Aorta (tissue), 5 donors: ENCODE measurements at regions not wholly inside any gene's neighbourhood (a gene's known extent, or its start where the extent isn't known, plus 50 kb on each side); places are given as distances from the start of the nearest gene placed in this dataset.

ENCODE experiments used
- ATAC-seq: fragments of 200-7000 bp; cut with Tn5 transposase; one replicate; pipeline ENCODE4 v1.9.1; 2022; ENCODE audit warnings: moderate library complexity; ENCODE audit not compliant: low FRiP score
- DNase-seq, 2 donors: peaks; one replicate each; pipeline ENCODE4 v3.0.0-alpha.2; 2020
- H3K27ac ChIP-seq, 2 donors: one replicate each; pipeline ENCODE4 v1.5.1; 2013; ENCODE audit warnings: low read length in 2 of 2, mild to moderate bottlenecking in 2 of 2, moderate library complexity in 2 of 2, control low read depth in 1 of 2, inconsistent platforms in 1 of 2, low read depth in 1 of 2
- H3K27me3 ChIP-seq, 2 donors: one replicate each; pipeline ENCODE4 v1.6.1; 2013; ENCODE audit warnings: control low read depth in 1 of 2, low read length in 1 of 2, mild to moderate bottlenecking in 1 of 2, moderate library complexity in 1 of 2; ENCODE audit not compliant: insufficient read depth in 2 of 2, control insufficient read depth in 1 of 2
- H3K36me3 ChIP-seq, 2 donors: one replicate each; pipeline ENCODE4 v1.6.1; 2013; ENCODE audit warnings: control low read depth in 1 of 2, low read length in 1 of 2, mild to moderate bottlenecking in 1 of 2; ENCODE audit not compliant: insufficient read depth in 2 of 2, control insufficient read depth in 1 of 2
- H3K4me1 ChIP-seq, 2 donors: one replicate each; pipeline ENCODE4 v1.6.1; 2013; ENCODE audit warnings: low read length in 2 of 2, control low read depth in 1 of 2, mild to moderate bottlenecking in 1 of 2, moderate library complexity in 1 of 2; ENCODE audit not compliant: insufficient read depth in 2 of 2, control insufficient read depth in 1 of 2
- H3K4me3 ChIP-seq, 2 donors: one replicate each; pipeline ENCODE4 v1.5.1; 2013; ENCODE audit warnings: low read length in 2 of 2, control low read depth in 1 of 2, mild to moderate bottlenecking in 1 of 2
- H3K9me3 ChIP-seq: one replicate; pipeline ENCODE4 v1.6.1; 2013; ENCODE audit warnings: mild to moderate bottlenecking, low read length; ENCODE audit not compliant: control insufficient read depth
- WGBS, 2 donors: extraction: QIAGEN DNeasy Blood & Tissue Kit; methylation state at CpG; one replicate each; pipeline ENCODE4 v1.1.7; 2013; 5-methylcytosine and 5-hydroxymethylcytosine counted together
- intact Hi-C, 2 donors: fragments of 100-400 bp; cut with DNase I; formaldehyde crosslinking; loops; one replicate each; pipeline versions ENCODE4 v1.14.2 to v1.15.0; 2022
- donor health status: healthy with polysubstance abuse.
- donor health status: Bipolar disorder and iron deficiency.
- donor health status: DM: no; HTN: no; CAD: no.
- donor health status: DM: no; HTN: no; CAD: no.
- donor health status: DM: yes; HTN: yes; CAD: no.

DNA sequence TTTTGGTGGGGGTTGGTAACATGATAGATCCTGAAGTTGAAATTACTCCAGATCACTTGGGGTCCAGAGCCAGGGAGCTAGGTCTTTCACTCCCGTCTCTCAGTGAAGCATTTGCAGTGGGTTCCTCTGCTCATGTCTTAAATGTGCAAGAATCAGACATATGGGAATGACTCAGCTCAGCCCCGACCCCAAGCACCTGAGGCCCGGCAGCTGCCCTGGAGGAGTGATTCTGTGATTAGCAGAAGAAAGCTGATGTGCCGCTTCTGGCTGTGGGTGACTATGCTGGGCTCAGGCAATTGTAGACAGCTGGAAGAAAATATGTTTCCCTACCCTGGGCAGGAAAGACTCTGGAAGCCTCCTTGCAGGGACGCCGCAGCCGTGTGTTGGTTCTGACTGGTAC lies 601.7 kb downstream of the NPHP4 start:
- Histone ChIP-seq H3K36me3 (no peaks in the 10 kb centered on the region), H3K4me3 (no peak overlapping the region), H3K9me3 (peaks cover 3% of the 10 kb centered on the region), H3K4me1 (no peaks in the 10 kb centered on the region), H3K27me3 (no peaks in the 10 kb centered on the region), H3K27ac (no peak overlapping the region)
- WGBS, 2 donors: 65 to 69% methylated on average over 7 of the region's 7 CpGs
- intact Hi-C loops: no loop called here
- DNase-seq (no peak), ATAC-seq (no peak)

DNA sequence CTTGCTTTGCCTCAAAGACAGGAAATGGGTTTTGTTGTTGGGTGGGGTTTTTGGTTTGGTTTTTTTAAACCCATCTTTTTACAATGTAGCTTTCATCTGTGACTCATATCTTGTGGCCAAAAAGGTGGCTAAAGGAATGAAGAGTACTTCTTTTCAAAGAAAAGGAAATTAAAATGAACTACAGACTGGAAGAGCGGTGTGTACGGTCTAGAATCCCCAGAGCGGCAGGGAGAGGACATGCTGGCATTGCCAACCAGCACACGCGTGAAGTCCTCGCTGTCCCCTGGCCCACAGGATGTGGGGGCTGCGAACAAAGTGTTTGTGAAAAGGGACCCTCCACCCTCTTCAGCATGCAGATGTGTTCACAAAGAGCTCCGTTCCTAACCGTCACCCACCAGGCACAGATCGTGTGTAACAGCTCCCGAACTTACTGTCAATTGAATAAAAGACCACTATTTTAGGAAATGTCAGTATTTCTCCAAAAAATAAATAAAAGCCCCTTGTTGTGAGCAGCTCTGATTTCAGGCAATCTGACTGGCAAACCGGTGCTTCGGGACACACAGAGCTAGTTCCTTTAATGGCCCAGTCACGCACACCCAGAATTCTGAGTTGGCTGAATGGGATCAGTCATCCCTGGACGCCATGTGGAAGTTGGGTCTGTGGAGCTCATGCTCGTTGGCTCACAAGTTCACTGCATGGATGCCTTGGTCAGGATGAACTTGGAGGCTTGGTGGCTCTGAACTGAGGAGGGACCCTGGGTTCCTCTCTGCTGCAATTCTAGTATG lies 602.9 kb downstream of the NPHP4 start:
- Histone ChIP-seq H3K36me3 (no peaks in the 10 kb centered on the region), H3K27ac (no peak overlapping the region), H3K4me3 (no peak overlapping the region), H3K27me3 (no peaks in the 10 kb centered on the region), H3K9me3 (peaks cover under 1% of the 10 kb centered on the region), H3K4me1 (no peaks in the 10 kb centered on the region)
- ATAC-seq: no peak
- 84 to 85% methylated on average over 16 of the region's 16 CpGs for WGBS, 2 donors
- intact Hi-C loops: no loop called here
- no peak for DNase-seq

DNA sequence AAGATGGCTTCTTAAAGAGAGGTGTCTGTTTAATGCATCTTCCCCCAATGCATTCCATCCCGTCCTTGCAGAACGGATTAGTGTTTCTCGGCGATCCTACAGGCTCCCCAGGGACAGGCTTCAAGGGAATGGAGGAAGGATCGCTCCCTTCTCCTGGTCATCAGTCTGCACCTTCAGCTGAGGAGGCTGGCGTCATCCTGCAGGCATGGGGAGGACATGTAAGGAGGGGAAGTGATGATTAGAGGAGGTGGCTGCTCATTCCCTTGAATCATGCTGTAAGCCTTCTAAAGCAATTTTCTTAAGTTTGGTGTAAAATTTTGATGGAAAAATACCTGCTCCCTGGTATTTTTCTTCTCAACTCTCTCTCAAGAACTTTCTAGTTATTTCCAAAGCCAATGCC lies 603.6 kb downstream of the NPHP4 start:
- WGBS, 2 donors: 23 to 47% methylated on average over 6 of the region's 6 CpGs
- Histone ChIP-seq H3K36me3 (no peaks in the 10 kb centered on the region), H3K27ac (no peak overlapping the region), H3K9me3 (no peaks in the 10 kb centered on the region), H3K4me1 (no peaks in the 10 kb centered on the region), H3K4me3 (no peak overlapping the region), H3K27me3 (no peaks in the 10 kb centered on the region)
- DNase-seq (no peak), ATAC-seq (no peak)
- intact Hi-C loops: no loop called here

GRCh38 chr1:5386371-5386770 lies 605.9 kb downstream of the NPHP4 start:
- ATAC-seq (no peak), DNase-seq (no peak)
- Histone ChIP-seq H3K36me3 (no peaks in the 10 kb centered on the region), H3K9me3 (no peaks in the 10 kb centered on the region), H3K4me1 (no peaks in the 10 kb centered on the region), H3K27me3 (no peaks in the 10 kb centered on the region), H3K4me3 (no peak overlapping the region), H3K27ac (no peak overlapping the region)
- intact Hi-C loops: no loop called here
- WGBS, 2 donors: 65% methylated on average over 3 of the region's 3 CpGs

- DNase-seq (no peak), ATAC-seq (no peak)
- no peaks in the 10 kb centered on the region for H3K27me3 ChIP-seq
- H3K4me3 ChIP-seq: no peak overlapping the region
- no peaks in the 10 kb centered on the region for H3K36me3 ChIP-seq
- WGBS, 2 donors: 62 to 72% methylated on average over 7 of the region's 7 CpGs
- no peaks in the 10 kb centered on the region for H3K4me1 ChIP-seq
- intact Hi-C loops: no loop called here
- H3K9me3 ChIP-seq: no peaks in the 10 kb centered on the region
- no peak overlapping the region for H3K27ac ChIP-seq
These were observed 606.3 kb downstream of the NPHP4 start for GRCh38 chr1:5385956-5386355.

DNA sequence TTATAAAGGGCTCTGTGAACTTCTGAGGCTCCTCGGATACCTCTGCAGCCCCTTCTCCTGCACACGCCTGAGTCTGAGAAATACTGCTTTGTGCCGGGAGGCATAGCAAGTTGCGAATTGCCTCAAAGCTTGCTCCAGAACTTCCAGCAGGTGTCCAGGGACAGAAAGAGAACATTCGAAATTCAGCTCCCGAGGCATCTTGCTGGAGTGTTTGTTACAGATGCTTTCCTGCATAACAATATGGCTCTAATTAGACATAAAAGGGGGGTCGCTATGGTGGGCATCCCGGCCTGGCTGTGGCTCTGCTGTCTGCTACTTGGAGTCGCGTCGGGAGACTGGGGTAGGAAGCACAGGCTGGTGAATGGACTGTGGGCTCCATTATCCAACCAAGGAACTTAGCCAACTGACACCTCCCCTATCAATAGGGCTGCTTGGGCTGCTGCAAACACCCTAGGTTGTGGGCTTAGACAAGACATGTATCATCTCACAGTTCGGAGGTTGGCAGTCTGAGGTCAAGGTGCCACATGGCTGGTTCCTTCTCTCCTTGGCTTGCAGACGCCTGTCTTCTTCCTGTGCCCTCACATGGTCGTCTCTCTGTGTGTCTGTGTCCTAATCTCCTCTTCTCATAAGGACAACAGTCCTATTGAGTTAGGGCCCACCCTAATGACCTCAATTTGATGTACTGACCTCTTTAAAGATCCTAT lies 607.0 kb downstream of the NPHP4 start:
- no peaks in the 10 kb centered on the region for H3K4me1 ChIP-seq
- DNase-seq: no peak
- H3K27me3 ChIP-seq: no peaks in the 10 kb centered on the region
- no peaks in the 10 kb centered on the region for H3K9me3 ChIP-seq
- H3K27ac ChIP-seq: no peak overlapping the region
- H3K4me3 ChIP-seq: no peak overlapping the region
- no peaks in the 10 kb centered on the region for H3K36me3 ChIP-seq
- intact Hi-C loops: no loop called here
- 68 to 69% methylated on average over 14 of the region's 14 CpGs for WGBS, 2 donors
- no peak for ATAC-seq

DNA sequence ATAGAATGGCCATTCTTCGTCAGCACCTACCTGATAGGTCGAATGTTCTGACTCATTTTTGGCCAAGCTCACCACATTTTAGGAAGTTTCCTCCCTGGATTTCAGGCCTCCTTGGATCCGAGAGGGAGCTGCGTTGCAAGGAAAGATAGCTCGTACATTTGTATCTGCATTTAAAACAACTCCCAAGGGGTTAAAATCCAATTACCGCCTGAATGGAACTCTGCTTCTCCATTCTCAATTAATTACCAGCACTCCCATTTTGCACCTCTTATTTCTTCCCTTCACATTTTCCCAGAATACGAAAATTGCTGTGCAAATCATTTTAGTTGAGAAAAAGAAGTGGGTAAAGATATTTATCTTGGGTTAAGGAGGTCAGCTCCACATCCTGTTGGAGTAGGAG lies 610.7 kb downstream of the NPHP4 start:
- intact Hi-C loops: no loop called here
- Histone ChIP-seq H3K9me3 (no peaks in the 10 kb centered on the region), H3K27ac (no peak overlapping the region), H3K4me1 (no peaks in the 10 kb centered on the region), H3K27me3 (no peaks in the 10 kb centered on the region), H3K4me3 (no peak overlapping the region), H3K36me3 (no peaks in the 10 kb centered on the region)
- 71 to 72% methylated on average over 7 of the region's 7 CpGs for WGBS, 2 donors
- no peak for ATAC-seq
- no peak for DNase-seq

- ATAC-seq (no peak), DNase-seq (no peak)
- peaks cover 1% of the 10 kb centered on the region for H3K9me3 ChIP-seq
- no peak overlapping the region for H3K27ac ChIP-seq
- H3K4me3 ChIP-seq: no peak overlapping the region
- no peaks in the 10 kb centered on the region for H3K27me3 ChIP-seq
- intact Hi-C loops: no loop called here
- no peaks in the 10 kb centered on the region for H3K4me1 ChIP-seq
- 78 to 85% methylated on average over 12 of the region's 12 CpGs for WGBS, 2 donors
- H3K36me3 ChIP-seq: no peaks in the 10 kb centered on the region
These were observed 613.0 kb downstream of the NPHP4 start for GRCh38 chr1:5379176-5379759.
